ENCODE measurements at regions not wholly inside any gene's neighbourhood (a gene's known extent, or its start where the extent isn't known, plus 50 kb on each side); places are given as distances from the start of the nearest gene placed in this dataset.
A peak's percentile ranks its signal among the peaks of the same experiment; 100 is the strongest.
"Not testable (repeated sequence)": the region's sequence is repeated elsewhere in the genome, so short reads cannot be mapped to it uniquely, and the experiment has no call there.

DNA sequence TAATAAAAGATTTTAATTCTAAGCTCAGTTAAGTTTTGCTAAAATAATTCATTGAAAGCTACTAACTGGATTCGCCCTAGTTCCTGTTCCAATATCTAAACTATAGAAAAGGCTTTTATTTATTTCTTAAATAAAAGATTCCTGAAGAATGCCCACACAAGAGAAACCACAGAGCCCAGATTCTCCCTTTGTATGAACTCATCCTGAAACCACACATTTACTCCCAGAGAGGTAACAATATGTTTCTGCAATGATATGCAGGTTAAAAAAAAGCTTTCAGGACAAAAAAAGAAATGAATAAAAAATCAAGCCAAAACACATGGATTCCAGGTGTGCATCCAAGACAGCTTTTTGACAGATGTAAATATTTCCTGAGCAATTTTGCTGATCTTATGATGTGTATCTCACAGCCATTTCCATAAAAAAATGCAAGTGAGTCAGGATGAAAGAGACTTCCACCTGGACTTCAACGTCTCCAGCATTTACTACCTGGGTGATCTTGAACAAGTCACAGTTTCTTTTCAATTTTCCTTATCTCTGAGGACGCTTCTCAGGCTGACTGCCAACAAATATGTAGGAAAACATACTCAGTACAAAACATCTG, 234.4 kb upstream of the FAT1 start:
- no peak for DNase-seq

DNA sequence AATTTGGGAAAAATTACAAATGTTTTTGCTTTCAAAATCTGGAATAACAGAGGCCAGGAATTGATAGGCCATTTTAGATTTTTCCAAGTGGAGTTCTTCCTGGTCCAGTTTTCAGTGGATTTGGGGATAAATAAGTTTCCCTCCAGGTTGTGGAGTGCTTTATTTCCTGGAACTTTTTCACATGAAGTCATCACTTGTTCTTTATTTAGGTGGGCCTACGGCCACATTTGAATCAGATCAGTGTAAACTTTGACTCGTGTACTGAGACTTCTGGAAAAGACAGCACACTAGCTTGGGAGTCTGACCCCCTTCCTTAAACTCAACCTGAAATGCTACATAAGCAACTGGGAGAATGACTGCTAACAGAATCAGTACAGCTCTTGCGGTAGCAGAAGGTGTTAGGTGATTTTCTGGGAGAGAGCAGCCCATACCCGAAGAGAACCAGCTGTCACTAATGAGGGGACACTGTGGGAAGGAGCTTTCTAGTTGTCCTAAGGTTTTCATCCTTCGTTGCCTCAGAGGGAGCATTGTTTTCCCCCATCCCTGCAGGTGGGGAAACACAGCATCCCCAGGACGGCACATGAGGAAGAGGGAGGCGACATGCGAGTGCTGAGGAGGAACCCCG, 235.2 kb upstream of the FAT1 start:
- no peak for DNase-seq

DNA sequence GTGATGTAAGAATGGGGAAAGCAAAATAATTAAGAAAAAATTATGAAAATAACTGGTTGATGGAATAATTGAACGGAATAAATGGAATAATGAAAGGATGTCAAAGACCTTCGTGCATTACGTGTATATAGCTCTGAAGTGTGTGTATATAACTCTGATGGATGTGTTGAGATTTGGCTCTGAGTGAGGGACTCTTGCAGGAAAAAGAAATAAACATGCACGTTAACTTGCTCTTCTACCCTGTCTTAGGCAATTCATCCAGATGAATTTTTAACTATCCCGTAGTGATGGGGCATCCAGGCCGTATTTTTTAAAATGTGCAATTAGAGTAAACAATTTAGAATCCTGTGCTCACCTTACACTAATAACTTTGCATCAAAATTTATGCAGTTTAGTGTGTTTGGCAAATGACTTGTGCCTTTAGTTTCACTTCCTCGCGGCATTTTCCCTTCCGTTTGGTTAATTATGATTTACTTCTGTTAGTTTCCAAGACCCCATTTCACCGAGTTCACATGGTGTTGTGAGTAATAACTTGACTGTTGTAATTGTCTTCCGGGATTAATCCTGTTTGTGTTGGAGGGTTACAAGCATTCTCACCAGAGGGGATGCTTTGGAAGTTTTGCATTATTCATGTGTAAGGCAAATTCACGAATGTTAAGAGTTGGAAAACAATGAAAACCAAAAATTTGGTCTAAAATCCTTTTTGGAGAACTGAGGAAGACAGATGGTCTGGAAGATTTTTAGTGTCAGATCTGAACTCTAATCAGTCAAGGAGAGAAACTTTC, 256.5 kb upstream of the FAT1 start:
- no peak for DNase-seq

DNA sequence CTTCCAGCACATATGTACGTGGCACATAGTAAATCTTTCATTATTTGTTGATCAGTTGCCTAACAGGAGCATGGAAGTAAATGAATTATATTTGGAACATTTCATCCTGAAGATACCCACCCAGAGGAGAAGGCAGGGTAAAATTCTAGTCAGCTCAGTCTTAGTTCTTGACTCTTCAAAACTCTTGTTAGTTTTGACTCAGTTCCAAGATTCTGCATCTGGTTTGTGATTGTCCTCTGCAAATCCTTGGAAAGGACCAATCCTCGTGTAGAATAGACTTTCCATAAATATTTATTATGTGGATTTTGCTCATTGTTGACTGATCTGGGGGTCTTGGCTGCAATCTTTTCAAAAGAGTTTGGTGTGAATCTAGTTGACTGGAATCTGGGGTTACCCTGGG, 257.5 kb upstream of the FAT1 start:
- DNase-seq = no peak

DNA sequence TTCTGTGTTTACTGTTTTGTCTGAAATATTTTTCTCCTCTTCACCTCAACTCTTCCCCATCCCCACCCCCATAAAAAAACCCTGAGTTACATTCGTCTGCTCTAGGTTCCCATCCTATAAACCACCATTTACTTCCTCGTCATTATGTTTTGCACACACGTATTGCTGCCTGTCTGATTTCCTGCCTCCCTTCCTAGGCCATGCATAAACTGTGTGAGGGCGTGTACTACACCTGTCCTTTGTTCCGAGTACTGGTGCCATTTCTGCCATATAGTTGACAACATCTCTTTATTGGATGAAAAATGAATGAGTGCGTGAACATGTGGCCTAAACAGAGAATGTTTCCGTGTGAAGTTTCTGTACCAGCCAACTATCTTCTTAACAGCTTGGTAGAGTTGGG, 258.5 kb upstream of the FAT1 start:
- no peak for DNase-seq

DNA sequence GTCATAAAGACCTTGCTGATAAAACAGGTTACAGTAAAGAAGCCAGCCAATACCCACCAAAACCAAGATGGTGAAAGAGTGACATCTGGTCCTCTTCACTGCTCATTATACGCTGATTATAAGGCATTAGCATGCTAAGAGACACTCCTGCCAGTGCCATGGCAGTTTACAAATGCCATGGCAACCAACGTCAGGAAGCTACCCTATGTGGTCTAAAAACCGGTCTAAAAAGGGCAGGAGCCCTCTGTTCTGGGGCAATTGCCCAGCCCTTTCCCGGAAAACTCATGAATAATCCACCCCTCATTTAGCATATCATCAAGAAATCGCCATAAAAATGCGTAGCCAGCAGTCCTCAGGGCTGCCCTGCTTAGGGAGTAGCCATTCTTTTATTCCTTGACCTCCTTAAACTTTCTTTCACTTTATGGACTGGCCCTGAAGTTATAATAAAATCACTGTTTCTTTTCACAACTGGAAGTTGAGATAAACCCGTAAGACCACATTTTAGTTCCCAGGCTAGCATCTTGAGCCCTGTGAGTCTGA, 260.5 kb upstream of the FAT1 start:
- no peak for DNase-seq

DNA sequence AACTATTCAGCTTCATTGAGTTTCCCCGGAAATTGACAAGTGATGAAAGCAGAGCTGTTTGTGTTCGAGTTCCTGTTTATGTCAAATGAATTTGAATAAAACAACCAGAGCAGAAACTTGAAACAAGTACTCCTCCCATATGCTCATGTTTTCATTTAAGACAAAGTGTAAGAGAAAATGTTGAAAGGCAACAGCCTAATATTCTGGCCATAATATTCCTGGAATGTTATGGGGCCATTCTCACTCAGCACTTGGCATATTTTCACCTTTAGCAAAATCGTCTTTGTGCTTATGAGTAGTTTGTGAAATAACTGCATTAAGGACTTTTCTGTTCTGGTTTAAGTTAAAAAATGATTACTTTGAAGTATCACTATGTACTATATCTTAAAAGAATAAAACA, 276.0 kb upstream of the FAT1 start:
- no peak for DNase-seq

DNA sequence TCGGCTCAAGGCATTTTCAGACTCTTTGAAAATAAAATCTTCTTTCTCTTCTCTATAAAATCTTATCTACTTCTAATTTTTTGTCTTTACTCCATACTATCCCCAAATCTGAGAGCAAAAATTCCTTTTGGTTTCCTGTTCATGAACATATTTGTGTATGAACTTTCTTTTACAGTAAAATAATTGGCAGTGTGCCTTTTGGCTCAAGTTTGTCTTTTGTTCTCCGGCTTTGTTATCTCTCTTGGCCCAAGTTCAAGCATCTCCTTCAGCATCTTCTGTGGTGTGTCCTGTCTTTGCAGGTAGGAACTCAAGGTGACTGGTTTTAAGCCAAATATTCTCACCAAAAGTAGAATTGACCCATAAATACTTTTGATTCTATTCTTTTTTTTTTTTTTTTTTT, 276.6 kb upstream of the FAT1 start:
- no peak for DNase-seq

DNA sequence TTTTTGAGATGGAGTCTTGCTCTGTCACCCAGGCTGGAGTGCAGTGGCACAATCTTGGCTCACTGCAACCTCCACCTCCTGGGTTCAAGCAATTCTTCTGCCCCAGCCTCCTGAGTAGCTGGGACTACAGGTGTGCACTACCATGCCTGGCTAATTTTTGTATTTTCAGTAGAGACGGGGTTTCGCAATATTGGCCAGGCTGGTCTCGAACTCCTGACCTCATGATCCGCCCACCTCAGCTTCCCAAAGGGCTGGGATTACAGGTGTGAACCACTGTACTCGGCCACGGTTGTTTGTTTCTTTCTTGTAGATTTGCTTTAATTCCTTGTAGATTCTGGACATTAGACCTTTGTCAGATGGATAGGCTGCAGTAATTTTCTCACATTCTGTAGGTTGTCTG, 278.5 kb upstream of the FAT1 start:
- DNase-seq = not testable (repeated sequence)

DNA sequence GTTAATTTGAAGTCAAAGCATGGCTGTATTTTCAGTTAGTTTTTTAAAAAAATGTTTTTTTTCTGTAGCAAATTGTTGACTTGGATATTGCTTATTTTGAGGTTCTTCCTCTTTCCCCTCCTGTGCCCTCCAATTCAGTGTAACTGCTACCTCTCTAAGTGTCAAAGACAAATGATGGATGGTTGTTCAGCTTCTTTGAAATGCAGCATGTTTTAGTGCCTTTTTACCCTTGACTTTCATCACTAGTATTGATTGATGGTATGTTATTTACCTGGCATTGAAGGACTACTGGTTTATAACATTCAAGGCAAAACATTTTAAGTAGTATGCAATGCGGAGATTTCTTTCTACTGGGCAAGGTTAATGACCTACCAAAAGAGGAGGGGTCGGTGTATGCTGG, 281.0 kb upstream of the FAT1 start:
- DNase-seq = no peak

DNA sequence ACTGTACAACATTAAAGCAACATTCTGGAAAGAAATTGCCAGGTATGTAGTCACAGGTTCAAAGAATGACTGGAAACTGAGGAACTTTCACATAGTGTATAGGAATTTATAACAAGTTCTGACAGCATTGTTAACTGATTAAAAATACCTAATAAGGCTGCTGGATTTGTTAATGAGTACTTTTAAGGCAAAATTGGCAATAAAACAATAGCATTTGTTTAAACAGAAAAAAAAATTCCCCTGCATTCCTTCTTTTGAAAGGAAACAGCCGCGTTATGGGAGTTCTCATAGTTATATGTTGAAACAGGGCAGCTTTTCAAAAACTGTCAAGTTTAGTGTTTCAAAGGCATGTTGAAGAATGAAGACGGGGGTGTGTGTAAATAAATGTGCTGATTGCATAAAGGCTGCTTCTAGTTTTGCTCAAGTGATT, 282.5 kb upstream of the FAT1 start:
- DNase-seq = no peak

DNA sequence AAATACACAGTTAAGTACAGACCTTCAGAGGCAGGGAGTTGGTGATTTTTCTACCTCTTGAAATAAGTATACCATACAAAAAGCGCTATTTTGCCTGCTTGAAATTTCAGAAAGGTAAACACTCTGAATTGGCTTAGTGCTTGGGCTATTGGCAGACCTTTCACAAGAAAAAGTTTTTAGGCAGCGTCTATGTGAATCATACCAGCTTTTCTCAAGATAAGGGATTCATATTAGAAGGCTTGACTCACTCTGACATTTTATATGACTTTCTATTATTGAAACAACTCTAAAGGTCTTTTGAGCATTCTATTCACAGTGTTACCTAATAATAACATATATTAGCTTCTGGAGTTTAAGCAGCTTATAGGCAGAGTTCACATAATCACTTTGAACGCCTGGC, 286.4 kb upstream of the FAT1 start:
- DNase-seq = no peak

DNA sequence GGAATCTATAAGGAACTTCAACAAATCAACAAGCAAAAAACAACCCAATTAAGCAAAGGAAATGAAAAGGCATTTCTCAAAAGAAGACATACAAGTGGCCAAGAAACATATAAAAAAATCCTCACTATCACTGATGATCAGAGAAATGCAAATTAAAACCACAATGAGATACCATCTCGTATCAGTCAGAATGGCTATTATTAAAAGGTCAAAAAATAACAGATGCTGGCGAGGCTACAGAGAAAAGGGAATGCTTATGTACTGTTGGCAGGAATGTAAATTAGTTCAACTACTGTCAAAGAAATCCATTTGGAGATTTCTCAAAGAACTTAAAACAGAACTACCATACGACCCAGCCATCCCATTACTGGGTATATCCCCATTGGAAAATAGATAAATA, 292.4 kb upstream of the FAT1 start:
- no peak for DNase-seq

DNA sequence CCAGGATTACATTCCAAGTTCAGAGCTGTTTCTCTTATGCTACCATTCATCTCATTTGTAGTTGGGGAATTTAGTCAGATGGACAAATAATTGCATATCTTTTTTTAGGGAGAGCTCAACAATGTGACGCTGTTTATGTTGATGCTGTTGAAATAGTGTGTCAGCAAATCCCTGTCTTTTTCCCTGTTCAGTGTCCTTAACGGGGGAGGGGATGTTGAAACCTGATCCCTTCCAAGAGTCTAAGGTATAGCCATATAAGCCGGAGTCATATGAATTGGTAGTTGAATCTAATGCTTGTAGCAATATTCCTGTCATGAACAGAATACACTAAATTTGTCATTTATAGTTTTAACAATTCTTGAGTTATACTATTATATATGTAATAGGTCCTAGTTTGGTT, 293.5 kb upstream of the FAT1 start:
- DNase-seq = no peak

DNA sequence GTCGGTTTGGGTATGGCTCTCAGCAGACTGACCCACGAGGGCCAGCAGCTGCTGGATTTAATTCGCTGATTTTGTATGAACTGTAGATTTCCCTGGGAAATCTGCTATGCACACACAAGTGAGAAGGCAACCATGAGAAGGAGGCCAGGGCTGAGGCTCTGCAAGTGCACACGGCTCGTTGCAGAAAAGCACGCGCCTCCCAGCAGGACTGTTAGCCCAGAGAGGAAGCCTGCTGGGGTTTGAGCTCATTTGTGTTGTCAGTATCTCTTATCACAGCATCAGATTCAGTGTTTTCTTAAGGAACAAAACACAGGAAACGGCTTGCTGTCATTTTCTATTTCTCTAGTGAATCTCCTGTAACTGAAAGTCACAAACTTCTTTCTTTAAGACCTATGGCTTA, 296.2 kb upstream of the FAT1 start:
- no peak for DNase-seq

DNA sequence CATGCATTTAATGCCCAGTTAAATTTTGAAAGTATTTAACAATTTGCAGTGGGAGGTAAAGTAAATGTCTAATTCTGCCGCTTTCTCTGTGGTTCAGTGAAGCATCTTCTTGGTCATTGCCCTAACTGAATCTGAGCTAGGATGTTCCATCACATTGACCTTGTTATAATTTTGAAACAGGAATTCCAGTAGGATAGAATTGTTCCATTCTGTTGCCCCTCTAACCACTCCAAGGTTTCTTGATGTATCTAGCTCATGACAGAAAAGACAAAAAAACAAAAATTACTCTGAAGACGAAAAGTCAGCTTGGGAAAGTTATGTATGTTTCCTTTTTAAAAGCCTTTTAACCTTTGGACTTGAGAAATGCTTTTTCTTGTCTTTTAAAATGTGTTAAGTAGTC, 297.0 kb upstream of the FAT1 start:
- DNase-seq = no peak

DNA sequence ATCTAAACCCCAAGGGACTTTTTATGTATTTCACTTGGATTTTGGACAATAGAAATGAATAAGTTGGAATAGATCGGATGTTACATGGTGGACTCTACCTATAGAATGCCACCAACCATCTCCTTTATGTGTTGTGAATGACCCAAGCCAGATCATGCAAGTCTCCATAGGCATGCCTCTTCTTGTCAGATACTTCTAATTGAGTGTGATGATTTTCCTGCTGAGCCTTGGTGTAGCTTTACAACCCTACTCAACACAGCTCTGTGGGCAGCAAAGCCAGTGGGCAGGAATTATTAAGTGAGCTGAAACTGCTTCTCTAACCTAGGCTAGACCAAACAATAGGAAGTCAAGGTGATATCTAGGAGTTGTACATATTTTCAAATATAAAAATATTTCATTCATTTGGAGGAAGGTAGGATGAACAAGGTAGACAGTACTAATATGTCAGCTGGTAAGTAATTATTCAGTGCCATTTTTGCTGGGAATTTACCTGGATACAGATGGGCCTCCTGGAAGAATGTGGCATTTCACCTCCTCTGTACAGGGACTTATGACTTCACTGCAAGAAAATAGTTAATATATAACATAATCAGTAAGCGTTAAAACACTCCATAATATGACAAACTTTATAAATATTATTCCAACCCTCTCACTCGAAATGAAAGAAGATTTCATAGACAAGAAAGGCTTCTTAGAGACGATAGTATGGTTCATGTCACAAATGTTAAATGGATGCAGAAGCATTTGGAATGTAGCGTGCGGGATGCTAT, 298.0 kb upstream of the FAT1 start:
- no peak for DNase-seq

DNA sequence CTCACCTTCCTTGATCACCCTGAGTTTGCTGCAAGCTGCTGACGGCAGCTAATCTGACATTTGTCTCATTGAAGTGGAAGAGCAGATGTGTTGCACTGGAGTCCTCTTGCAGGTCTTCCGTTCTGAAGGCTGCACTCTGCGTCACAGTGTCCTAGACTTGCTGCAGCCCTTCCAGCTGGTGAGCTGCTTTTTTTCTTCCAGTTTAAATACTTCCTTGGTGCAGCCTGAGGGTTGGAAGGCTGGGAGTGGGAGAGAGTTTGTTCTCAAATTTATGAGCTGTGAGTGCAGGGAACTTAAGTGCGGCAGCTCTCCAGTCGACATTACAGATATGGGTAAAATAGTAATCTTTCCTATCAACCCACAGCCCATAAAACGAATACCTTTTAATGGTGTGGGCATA, 303.6 kb upstream of the FAT1 start:
- no peak for DNase-seq

DNA sequence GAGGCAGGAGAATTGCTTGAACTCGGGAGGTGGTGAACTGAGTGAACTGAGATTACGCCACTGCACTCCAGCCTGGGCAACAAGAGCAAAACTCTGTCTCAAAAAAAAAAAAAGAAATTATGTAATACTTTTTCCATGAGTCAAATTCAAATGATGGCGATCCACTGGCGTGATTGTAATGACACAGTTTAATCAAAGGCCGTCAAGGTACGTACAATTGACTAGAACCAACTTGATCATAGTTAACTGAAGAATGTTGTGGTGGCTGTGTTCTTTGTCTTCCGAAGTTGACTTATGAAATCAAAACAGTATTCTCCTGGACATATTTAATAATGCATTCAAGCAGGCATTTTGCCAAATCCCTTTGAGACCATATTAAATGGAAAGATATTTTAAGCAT, 318.6 kb upstream of the FAT1 start:
- no peak for DNase-seq

DNA sequence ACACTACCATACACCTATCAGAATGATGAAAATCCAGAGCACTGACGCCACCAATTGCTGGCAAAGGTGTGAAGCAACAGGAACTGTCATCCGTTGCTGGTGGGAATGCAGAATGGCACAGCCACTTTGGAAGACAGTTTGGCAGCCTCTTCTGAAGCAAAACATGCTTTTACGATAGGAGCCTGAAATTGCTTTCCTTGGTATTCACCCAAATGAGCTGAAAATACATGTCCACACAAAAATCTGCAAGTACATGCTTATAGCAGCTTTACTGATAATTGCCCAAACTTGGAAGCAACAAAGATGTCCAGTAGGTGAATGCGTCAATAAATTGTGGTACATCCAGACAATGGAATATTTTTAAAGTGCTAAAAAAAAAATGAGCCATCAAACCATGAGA, 322.8 kb upstream of the FAT1 start:
- DNase-seq = no peak

DNA sequence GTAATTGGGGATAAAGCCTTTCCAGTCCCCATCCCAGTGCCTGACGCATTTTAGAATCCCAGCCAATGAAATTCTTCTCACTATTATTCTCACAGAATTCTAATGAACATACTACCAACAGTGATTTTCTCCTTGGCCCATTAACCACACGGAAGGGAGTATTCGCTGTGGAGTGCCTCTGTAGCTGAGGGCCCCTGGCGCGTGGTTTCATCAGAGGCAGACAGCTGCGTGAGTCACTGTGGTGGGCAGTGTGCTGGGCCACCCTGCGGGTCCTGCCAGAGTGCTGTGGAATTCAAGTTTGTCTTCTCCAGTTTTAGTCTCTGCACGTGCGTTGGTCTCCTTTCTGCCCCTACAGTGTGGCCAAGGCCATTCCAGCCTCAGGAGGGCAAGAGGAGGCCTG, 335.4 kb upstream of the FAT1 start:
- no peak for DNase-seq

DNA sequence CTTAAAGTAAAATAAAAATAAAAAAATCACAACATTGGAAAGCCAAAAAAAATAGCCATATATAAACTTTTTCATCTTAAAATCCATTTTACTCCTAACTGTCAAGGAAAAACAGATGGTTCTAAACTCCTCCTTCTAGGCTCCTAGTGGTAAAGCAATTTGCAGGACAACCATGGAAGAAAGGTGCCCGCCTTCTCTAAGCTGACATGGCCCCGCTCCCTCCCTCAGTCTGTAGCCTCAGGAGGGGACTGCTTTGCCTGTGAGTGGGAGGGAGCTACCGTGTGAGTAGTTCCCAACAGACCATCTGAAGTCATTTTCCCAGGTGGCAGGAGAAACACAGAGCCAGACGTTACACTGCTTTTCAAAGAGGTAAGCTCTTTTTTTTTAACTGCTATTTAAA, 336.2 kb upstream of the FAT1 start:
- peak in 1 of 56 donors; percentile 4 for DNase-seq

Measured in amygdala (tissue), 56 donors.